ENCODE measurements at regions not wholly inside any gene's neighbourhood (a gene's known extent, or its start where the extent isn't known, plus 50 kb on each side); places are given as distances from the start of the nearest gene placed in this dataset.

- Histone ChIP-seq H3K27me3 (ENCODE audit: low read length) (no peaks in the 10 kb centered on the region), H3K9me3 (ENCODE audit: low read length) (no peaks in the 10 kb centered on the region), H3K36me3 (ENCODE audit: insufficient read depth, low read length) (no peaks in the 10 kb centered on the region), H3K79me2 (ENCODE audit: low read length) (no peaks in the 10 kb centered on the region), H3K9me2 (replicated peaks; ENCODE audit: insufficient read depth, low read length) (no peaks in the 10 kb centered on the region), H3K4me2 (ENCODE audit: low read depth, low read length, poor library complexity, severe bottlenecking) (no peak overlapping the region), H3K27ac (ENCODE audit: low read length) (no peak overlapping the region), H3K4me3 (ENCODE audit: low read length) (no peak overlapping the region), H2AFZ (ENCODE audit: low read length) (no peak overlapping the region), H3K4me1 (ENCODE audit: low read length) (no peaks in the 10 kb centered on the region), H3K9ac (ENCODE audit: low read length) (no peak overlapping the region), H4K20me1 (ENCODE audit: insufficient read depth, low read depth, low read length) (no peaks in the 10 kb centered on the region)
- DNase-seq, result no peak
Observed at GRCh38 chr1:37400466-37401225, 73.7 kb upstream of the ZC3H12A start.

DNA sequence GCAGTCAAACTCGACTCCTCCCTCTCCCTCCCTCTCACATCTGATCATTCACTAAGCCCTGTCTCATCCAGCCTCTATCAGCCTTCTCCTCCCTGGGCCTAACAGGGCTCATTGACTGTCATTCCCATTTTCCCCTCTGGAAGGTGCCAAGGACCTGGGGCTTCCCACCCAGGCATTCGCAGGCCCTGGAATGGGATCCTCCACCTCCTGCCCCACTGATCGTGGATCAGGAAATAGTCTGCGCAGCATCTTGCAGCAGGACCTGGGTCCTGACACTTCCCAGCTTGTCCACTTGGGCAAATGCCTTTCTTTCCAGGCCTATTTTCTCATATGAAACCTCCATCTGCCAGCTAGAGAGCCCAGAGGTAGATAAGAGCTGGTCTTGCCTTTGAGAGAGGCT is 71.2 kb upstream of the ZC3H12A start:
- H3K9me2 ChIP-seq (replicated peaks; ENCODE audit: insufficient read depth, low read length), result no peaks in the 10 kb centered on the region
- no peaks in the 10 kb centered on the region for H3K27me3 ChIP-seq (ENCODE audit: low read length)
- no peaks in the 10 kb centered on the region for H4K20me1 ChIP-seq (ENCODE audit: insufficient read depth, low read depth, low read length)
- no peaks in the 10 kb centered on the region for H3K9me3 ChIP-seq (ENCODE audit: low read length)
- no peak overlapping the region for H3K4me3 ChIP-seq (ENCODE audit: low read length)
- no peaks in the 10 kb centered on the region for H3K36me3 ChIP-seq (ENCODE audit: insufficient read depth, low read length)
- H3K9ac ChIP-seq (ENCODE audit: low read length), result no peak overlapping the region
- no peak for DNase-seq
- no peak overlapping the region for H3K27ac ChIP-seq (ENCODE audit: low read length)
- no peaks in the 10 kb centered on the region for H3K4me1 ChIP-seq (ENCODE audit: low read length)
- H3K4me2 ChIP-seq (ENCODE audit: low read depth, low read length, poor library complexity, severe bottlenecking), result no peak overlapping the region
- H2AFZ ChIP-seq (ENCODE audit: low read length), result no peak overlapping the region
- H3K79me2 ChIP-seq (ENCODE audit: low read length), result no peaks in the 10 kb centered on the region

DNA sequence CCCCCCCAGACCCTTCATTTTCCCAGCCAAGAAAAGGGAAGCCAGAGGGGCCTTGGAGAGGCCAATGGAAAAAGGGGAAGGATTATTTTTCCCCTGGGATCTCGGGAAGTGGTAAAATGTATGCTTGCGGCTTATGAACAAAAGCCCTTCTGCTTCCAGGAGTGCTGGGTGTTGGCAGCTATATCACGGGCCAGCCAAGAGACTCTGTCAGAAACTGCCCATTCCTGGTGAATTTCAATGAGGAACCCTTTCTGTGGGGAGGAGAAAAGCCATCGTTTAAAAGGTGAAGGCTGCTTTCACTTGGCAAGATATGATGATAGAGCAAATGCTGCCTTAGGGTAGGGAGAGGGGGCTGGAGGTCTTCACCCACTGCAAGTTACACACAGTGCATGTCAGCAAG is 69.7 kb upstream of the ZC3H12A start:
- Histone ChIP-seq H4K20me1 (ENCODE audit: insufficient read depth, low read depth, low read length) (no peaks in the 10 kb centered on the region), H3K4me1 (ENCODE audit: low read length) (no peaks in the 10 kb centered on the region), H3K4me2 (ENCODE audit: low read depth, low read length, poor library complexity, severe bottlenecking) (no peak overlapping the region), H3K36me3 (ENCODE audit: insufficient read depth, low read length) (no peaks in the 10 kb centered on the region), H3K4me3 (ENCODE audit: low read length) (no peak overlapping the region), H3K27ac (ENCODE audit: low read length) (no peak overlapping the region), H3K9me3 (ENCODE audit: low read length) (no peaks in the 10 kb centered on the region), H3K9me2 (replicated peaks; ENCODE audit: insufficient read depth, low read length) (no peaks in the 10 kb centered on the region), H3K9ac (ENCODE audit: low read length) (no peak overlapping the region), H3K27me3 (ENCODE audit: low read length) (no peaks in the 10 kb centered on the region), H3K79me2 (ENCODE audit: low read length) (no peaks in the 10 kb centered on the region), H2AFZ (ENCODE audit: low read length) (no peak overlapping the region)
- DNase-seq, result no peak

DNA sequence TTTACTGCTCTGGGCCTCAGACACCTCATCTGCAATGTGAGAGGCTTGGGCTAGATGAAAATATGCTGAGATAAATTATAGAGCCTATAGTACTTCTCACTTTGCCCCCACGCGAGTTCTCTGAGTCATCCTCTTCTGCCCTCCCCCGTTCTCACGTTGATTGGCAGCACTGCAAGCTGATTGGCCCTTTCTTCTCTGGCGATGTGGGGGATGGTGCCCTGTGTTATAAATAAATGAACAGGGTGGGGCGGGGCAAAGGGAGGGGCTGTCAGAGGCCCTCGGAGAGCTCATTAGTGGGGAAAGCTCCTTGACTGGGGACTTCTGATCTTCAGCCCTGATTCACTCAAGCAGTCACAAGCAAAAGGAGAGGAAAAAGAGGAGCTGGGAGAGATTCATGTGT is 64.3 kb upstream of the ZC3H12A start:
- peak; percentile 51 for DNase-seq
- H3K4me3 ChIP-seq (ENCODE audit: low read length), result no peak overlapping the region
- no peaks in the 10 kb centered on the region for H4K20me1 ChIP-seq (ENCODE audit: insufficient read depth, low read depth, low read length)
- no peaks in the 10 kb centered on the region for H3K9me3 ChIP-seq (ENCODE audit: low read length)
- no peaks in the 10 kb centered on the region for H3K9me2 ChIP-seq (replicated peaks; ENCODE audit: insufficient read depth, low read length)
- no peak overlapping the region for H3K9ac ChIP-seq (ENCODE audit: low read length)
- no peaks in the 10 kb centered on the region for H3K79me2 ChIP-seq (ENCODE audit: low read length)
- H3K27ac ChIP-seq (ENCODE audit: low read length), result no peak overlapping the region
- no peak overlapping the region for H3K4me2 ChIP-seq (ENCODE audit: low read depth, low read length, poor library complexity, severe bottlenecking)
- no peaks in the 10 kb centered on the region for H3K36me3 ChIP-seq (ENCODE audit: insufficient read depth, low read length)
- H2AFZ ChIP-seq (ENCODE audit: low read length), result no peak overlapping the region
- H3K27me3 ChIP-seq (ENCODE audit: low read length), result no peaks in the 10 kb centered on the region
- H3K4me1 ChIP-seq (ENCODE audit: low read length), result peaks cover 8% of the 10 kb centered on the region

GRCh38 chr1:37410815-37411214 is 63.6 kb upstream of the ZC3H12A start:
- peak; percentile 65 for DNase-seq
- no peak overlapping the region for H3K4me3 ChIP-seq (ENCODE audit: low read length)

DNA sequence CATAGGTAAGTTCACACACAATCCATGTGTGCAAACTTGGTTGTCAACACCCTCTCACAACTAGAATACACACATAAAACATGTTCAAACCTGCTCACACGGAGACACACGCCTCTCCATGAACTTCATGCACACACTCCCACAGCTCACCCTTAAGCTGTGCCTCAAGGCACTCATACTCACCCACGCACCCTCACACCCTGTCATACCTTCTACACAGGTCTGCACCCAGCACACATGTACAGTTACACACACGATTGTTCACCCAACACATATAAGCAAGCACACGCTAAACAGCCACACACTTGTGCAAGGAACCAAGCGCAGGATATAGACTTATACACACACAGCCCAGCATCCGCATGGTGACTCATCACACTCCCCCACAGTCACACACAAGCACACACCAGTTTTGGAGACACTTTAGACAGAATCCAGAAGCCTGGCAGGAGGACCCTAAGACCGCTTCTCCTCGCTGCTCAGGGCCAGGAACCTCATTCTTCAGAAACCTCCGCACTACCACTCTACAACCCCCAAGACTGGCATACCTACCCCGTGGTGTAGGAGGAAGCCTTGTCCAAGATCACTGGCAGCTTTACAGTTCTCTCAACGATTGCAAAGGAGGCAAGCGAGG is 58.7 kb upstream of the ZC3H12A start:
- no peak overlapping the region for H3K9ac ChIP-seq (ENCODE audit: low read length)
- no peaks in the 10 kb centered on the region for H3K79me2 ChIP-seq (ENCODE audit: low read length)
- H2AFZ ChIP-seq (ENCODE audit: low read length), result no peak overlapping the region
- no peak overlapping the region for H3K4me2 ChIP-seq (ENCODE audit: low read depth, low read length, poor library complexity, severe bottlenecking)
- no peak overlapping the region for H3K27ac ChIP-seq (ENCODE audit: low read length)
- no peaks in the 10 kb centered on the region for H4K20me1 ChIP-seq (ENCODE audit: insufficient read depth, low read depth, low read length)
- no peaks in the 10 kb centered on the region for H3K4me1 ChIP-seq (ENCODE audit: low read length)
- no peaks in the 10 kb centered on the region for H3K9me2 ChIP-seq (replicated peaks; ENCODE audit: insufficient read depth, low read length)
- no peak for DNase-seq
- no peaks in the 10 kb centered on the region for H3K27me3 ChIP-seq (ENCODE audit: low read length)
- no peak overlapping the region for H3K4me3 ChIP-seq (ENCODE audit: low read length)
- H3K9me3 ChIP-seq (ENCODE audit: low read length), result no peaks in the 10 kb centered on the region
- H3K36me3 ChIP-seq (ENCODE audit: insufficient read depth, low read length), result no peaks in the 10 kb centered on the region

More at GRCh38 chr1:37410815-37411214, 63.6 kb upstream of the ZC3H12A start:
- no peak overlapping the region for H2AFZ ChIP-seq (ENCODE audit: low read length)
- H3K9me3 ChIP-seq (ENCODE audit: low read length), result no peaks in the 10 kb centered on the region
- peaks cover 8% of the 10 kb centered on the region for H3K4me1 ChIP-seq (ENCODE audit: low read length)
- no peaks in the 10 kb centered on the region for H3K9me2 ChIP-seq (replicated peaks; ENCODE audit: insufficient read depth, low read length)
- no peaks in the 10 kb centered on the region for H3K27me3 ChIP-seq (ENCODE audit: low read length)
- no peak overlapping the region for H3K9ac ChIP-seq (ENCODE audit: low read length)
- H3K27ac ChIP-seq (ENCODE audit: low read length), result no peak overlapping the region
- no peaks in the 10 kb centered on the region for H4K20me1 ChIP-seq (ENCODE audit: insufficient read depth, low read depth, low read length)
- H3K79me2 ChIP-seq (ENCODE audit: low read length), result no peaks in the 10 kb centered on the region
- no peaks in the 10 kb centered on the region for H3K36me3 ChIP-seq (ENCODE audit: insufficient read depth, low read length)
- no peak overlapping the region for H3K4me2 ChIP-seq (ENCODE audit: low read depth, low read length, poor library complexity, severe bottlenecking)

DNA sequence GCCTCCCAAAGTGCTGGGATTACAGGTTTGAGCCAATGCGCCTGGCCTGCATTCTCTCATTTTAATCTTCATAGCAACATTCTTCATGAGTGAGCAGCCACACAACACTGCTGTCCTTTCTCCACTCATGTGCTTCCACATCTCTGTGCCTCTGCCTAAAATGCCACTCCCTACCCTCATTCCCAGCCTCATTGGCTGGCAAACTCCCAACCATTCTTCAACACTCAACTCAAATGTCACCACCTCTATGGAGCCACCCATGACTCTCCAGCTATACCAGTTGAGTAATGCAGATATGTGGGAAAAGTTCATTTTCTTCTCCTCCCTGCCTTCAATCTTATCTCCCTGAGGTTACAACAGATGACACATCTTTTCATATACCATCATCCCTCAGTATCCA is 53.9 kb upstream of the ZC3H12A start:
- no peak for DNase-seq
- H3K9ac ChIP-seq (ENCODE audit: low read length), result no peak overlapping the region
- no peaks in the 10 kb centered on the region for H4K20me1 ChIP-seq (ENCODE audit: insufficient read depth, low read depth, low read length)
- H3K36me3 ChIP-seq (ENCODE audit: insufficient read depth, low read length), result no peaks in the 10 kb centered on the region
- H3K9me3 ChIP-seq (ENCODE audit: low read length), result no peaks in the 10 kb centered on the region
- H3K27me3 ChIP-seq (ENCODE audit: low read length), result no peaks in the 10 kb centered on the region
- no peak overlapping the region for H3K27ac ChIP-seq (ENCODE audit: low read length)
- H3K4me2 ChIP-seq (ENCODE audit: low read depth, low read length, poor library complexity, severe bottlenecking), result no peak overlapping the region
- no peak overlapping the region for H3K4me3 ChIP-seq (ENCODE audit: low read length)
- no peaks in the 10 kb centered on the region for H3K79me2 ChIP-seq (ENCODE audit: low read length)
- H2AFZ ChIP-seq (ENCODE audit: low read length), result no peak overlapping the region
- no peaks in the 10 kb centered on the region for H3K4me1 ChIP-seq (ENCODE audit: low read length)
- H3K9me2 ChIP-seq (replicated peaks; ENCODE audit: insufficient read depth, low read length), result no peaks in the 10 kb centered on the region

DNA sequence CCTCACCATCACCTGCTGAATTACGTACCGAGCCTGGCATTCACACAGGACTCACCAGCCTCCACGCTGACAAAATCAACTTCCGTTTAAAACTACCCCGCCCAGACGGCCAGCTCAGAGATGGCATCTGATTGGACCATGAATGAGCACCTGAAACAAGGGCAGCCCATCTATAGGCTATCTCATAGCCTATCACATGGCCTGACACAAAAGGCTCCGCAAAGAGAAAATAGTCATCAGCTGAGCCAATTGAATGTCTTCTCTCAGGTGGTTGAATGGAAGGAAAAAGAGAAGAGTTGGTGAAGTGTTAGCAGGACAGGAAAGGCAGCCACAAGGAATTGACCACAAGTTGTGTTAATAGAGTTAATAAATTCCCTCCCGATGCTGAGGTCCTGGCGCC is 50.6 kb upstream of the ZC3H12A start:
- peak; percentile 65 for DNase-seq
- no peak overlapping the region for H3K9ac ChIP-seq (ENCODE audit: low read length)
- H3K4me1 ChIP-seq (ENCODE audit: low read length), result no peaks in the 10 kb centered on the region
- no peak overlapping the region for H3K27ac ChIP-seq (ENCODE audit: low read length)
- H2AFZ ChIP-seq (ENCODE audit: low read length), result peak overlapping the region; percentile 3; the same call in 1 of the 2 replicates
- H3K79me2 ChIP-seq (ENCODE audit: low read length), result no peaks in the 10 kb centered on the region
- no peaks in the 10 kb centered on the region for H3K9me3 ChIP-seq (ENCODE audit: low read length)
- no peak overlapping the region for H3K4me2 ChIP-seq (ENCODE audit: low read depth, low read length, poor library complexity, severe bottlenecking)
- H3K27me3 ChIP-seq (ENCODE audit: low read length), result no peaks in the 10 kb centered on the region
- peak overlapping the region; percentile 34; the same call in 1 of the 2 replicates for H3K4me3 ChIP-seq (ENCODE audit: low read length)
- H3K36me3 ChIP-seq (ENCODE audit: insufficient read depth, low read length), result no peaks in the 10 kb centered on the region
- H4K20me1 ChIP-seq (ENCODE audit: insufficient read depth, low read depth, low read length), result no peaks in the 10 kb centered on the region
- no peaks in the 10 kb centered on the region for H3K9me2 ChIP-seq (replicated peaks; ENCODE audit: insufficient read depth, low read length)
